Lower leg skin (tissue), 3 donors: ENCODE measurements at regions not wholly inside any gene's neighbourhood (a gene's known extent, or its start where the extent isn't known, plus 50 kb on each side); places are given as distances from the start of the nearest gene placed in this dataset.

Experiments
- CTCF ChIP-seq, 3 donors: fragments of 450-650 bp; IDR thresholded peaks; one replicate each; pipeline ENCODE4 v1.5.1; 2016; ENCODE audit warnings: antibody characterized with exemption in 3 of 3, mild to moderate bottlenecking in 3 of 3, moderate library complexity in 2 of 3
- POLR2A ChIP-seq, 2 donors: fragments of 450-650 bp; IDR thresholded peaks; one replicate each; pipeline ENCODE4 v1.6.1; 2016 to 2017; ENCODE audit warnings: antibody characterized with exemption in 2 of 2, mild to moderate bottlenecking in 1 of 2, moderate library complexity in 1 of 2

DNA sequence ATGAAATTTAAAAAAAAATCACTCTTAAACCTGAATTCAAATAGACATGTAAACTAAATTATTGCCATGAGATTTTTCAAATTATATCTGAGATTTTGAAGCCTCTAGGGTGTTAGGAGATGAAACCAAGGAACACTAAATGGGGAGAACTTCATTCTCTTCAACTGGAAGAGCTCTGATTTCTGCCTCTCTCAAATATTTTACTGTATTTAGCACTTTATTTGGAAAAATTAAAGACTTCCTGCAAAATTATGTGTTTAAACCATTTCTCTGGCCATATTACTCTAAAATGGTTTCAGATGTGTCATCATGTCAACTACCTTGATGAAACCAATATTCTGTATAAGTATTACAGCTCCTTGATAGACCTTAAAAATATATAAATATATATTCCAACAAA is 1571.6 kb upstream of the PRR20A start:
- TF ChIP-seq POLR2A (IDR thresholded peaks at IDR 0.05): no peak
- no peak for TF ChIP-seq CTCF (IDR thresholded peaks at IDR 0.05)
